A673 (cell line): ENCODE measurements at regions not wholly inside any gene's neighbourhood (a gene's known extent, or its start where the extent isn't known, plus 50 kb on each side); places are given as distances from the start of the nearest gene placed in this dataset.

ENCODE experiments used
- EZH2 ChIP-seq: fragments of 200-600 bp; sonication (generic); IDR thresholded peaks from 2 replicates; pipeline ENCODE4 v1.6.1; 2017; ENCODE audit warnings: borderline replicate concordance, low read depth, mild to moderate bottlenecking, mixed read lengths, antibody characterized with exemption, low read length; ENCODE audit not compliant: poor library complexity, severe bottlenecking
- TF ChIP-seq, protein P1 (sequence below): fragments of 300-800, 200-600 bp; sonication (generic); conservative IDR thresholded peaks from 2 replicates; pipeline ENCODE4 v1.5.1; 2017; ENCODE audit warnings: low read depth, mild to moderate bottlenecking, antibody characterized with exemption, low read length, moderate library complexity, mixed read lengths

DNA sequence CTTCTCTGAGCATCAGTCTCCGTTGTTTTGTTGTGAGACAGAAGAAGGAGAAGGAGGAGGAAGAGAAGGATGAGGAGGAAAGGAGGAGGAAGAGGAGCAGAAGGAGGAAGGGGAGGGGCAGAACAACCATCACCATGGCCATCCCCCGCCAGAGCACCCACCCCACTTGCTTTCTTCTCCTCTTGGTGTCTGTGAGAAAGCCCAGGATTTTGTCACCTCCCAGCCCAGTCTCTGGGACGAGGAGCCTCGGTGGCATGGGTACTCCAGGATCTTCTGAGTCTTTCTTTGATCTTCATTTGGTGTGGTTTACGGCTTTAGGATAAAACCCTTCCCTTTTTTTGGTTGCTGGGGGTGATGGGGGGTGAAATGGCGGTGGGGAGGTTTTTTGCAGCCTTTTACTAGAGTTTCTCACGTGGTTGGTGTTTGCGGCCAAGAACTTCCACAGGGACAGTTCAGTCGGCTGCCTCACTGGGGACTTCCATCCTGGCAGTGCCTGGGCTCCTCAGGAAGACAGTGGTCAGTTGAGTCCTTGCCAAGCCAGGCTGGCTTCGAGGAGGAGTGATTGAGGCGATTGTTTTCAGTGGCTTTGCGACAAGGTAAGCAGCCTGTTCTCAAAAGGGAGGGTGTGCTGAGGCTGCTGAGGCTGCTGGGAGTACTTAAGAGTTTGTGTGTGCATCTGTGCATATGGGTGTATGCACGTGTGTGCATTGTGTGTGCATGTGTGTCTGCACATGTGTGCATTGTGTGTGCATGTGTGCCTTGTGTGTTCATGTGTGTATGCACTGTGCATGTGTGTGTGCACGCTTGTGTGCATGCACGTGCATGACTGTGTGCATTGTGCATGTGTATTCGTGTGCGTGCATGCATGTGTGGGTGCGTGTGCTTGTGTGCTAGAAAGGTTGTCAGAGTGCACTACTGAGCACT lies 567.5 kb downstream of the TBC1D22A start:
- TF ChIP-seq, protein P1, sequence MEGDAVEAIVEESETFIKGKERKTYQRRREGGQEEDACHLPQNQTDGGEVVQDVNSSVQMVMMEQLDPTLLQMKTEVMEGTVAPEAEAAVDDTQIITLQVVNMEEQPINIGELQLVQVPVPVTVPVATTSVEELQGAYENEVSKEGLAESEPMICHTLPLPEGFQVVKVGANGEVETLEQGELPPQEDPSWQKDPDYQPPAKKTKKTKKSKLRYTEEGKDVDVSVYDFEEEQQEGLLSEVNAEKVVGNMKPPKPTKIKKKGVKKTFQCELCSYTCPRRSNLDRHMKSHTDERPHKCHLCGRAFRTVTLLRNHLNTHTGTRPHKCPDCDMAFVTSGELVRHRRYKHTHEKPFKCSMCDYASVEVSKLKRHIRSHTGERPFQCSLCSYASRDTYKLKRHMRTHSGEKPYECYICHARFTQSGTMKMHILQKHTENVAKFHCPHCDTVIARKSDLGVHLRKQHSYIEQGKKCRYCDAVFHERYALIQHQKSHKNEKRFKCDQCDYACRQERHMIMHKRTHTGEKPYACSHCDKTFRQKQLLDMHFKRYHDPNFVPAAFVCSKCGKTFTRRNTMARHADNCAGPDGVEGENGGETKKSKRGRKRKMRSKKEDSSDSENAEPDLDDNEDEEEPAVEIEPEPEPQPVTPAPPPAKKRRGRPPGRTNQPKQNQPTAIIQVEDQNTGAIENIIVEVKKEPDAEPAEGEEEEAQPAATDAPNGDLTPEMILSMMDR = no peak
- no peak for TF ChIP-seq EZH2
